K562 (cell line): ENCODE measurements at regions not wholly inside any gene's neighbourhood (a gene's known extent, or its start where the extent isn't known, plus 50 kb on each side); places are given as distances from the start of the nearest gene placed in this dataset.

Source experiments
- ATAC-seq: fragments of 200-7000 bp; cut with Tn5 transposase; 3 replicates; pipeline ENCODE4 v1.9.1; 2020; ENCODE audit warnings: moderate library complexity
- BruUV-seq: library from RNA; stranded (reverse); fragments of 400-500 nt; replicated peaks from 2 replicates; lab custom pipeline; 2021; lab: Mats Ljungman, UMichigan
- CTCF ChIA-PET: fragments of 300-600 bp; formaldehyde crosslinking; extraction: SDS; loops from one replicate; lab custom pipeline; 2021; ENCODE audit warnings: low intra/inter-chr PET ratio; lab: Yijun Ruan, JAX
- POLR2A ChIA-PET: fragments of 300-600, 350-650 bp; sonication (Branson Sonifier 250); formaldehyde crosslinking; extraction: SDS; loops from one replicate; lab custom pipeline; 2021; ENCODE audit warnings: antibody characterized with exemption, inconsistent platforms; lab: Yijun Ruan, JAX
- DNase-seq, 4 experiments: peaks; one replicate each; pipeline versions ENCODE4 v3.0.0 to v3.0.0-alpha.2; 2011 to 2018; ENCODE audit warnings: low spot score in 3 of 4, mixed read lengths in 3 of 4; ENCODE audit errors: extremely low read depth in 1 of 4
- FAIRE-seq: peaks from 2 replicates; lab custom pipeline; 2011; peaks lifted over from hg19 to GRCh38; lab: Jason Lieb, UNC
- H2AFZ ChIP-seq: 2 replicates; pipeline ENCODE4 v1.6.0; 2011; ENCODE audit warnings: low read depth, low read length, control low read depth, inconsistent platforms
- H3K27ac ChIP-seq: fragments of 200-600 bp; 3 replicates; pipeline ENCODE4 v1.8.0; 2011; ENCODE audit warnings: low read depth, mild to moderate bottlenecking, control low read depth, inconsistent platforms, low read length, moderate library complexity, mixed read lengths; ENCODE audit errors: extremely low read depth
- H3K27me3 ChIP-seq, 2 experiments: fragments of 300-600 bp in 1 of 2; 2 replicates in 1 of 2; 3 replicates in 1 of 2; pipeline versions ENCODE4 v1.6.0 to v1.8.0; 2011; ENCODE audit warnings: inconsistent platforms in 2 of 2, low read length in 2 of 2, mild to moderate bottlenecking in 1 of 2, mixed read lengths in 1 of 2, moderate library complexity in 1 of 2; ENCODE audit not compliant: control insufficient read depth in 2 of 2, insufficient read depth in 2 of 2
- H3K36me3 ChIP-seq: fragments of 300-600 bp; 3 replicates; pipeline ENCODE4 v1.8.0; 2011; ENCODE audit warnings: mild to moderate bottlenecking, low read length, inconsistent platforms; ENCODE audit not compliant: control insufficient read depth, insufficient read depth
- H3K4me1 ChIP-seq, 2 experiments: fragments of 200-600 bp in 1 of 2; replicated peaks in 1 of 2; 2 replicates in 1 of 2; 3 replicates in 1 of 2; pipeline versions ENCODE4 v1.5.1 to v1.8.0; 2011; ENCODE audit warnings: inconsistent platforms in 2 of 2, low read length in 2 of 2, mild to moderate bottlenecking in 1 of 2, mixed read lengths in 1 of 2, moderate library complexity in 1 of 2; ENCODE audit not compliant: control insufficient read depth in 2 of 2, insufficient read depth in 2 of 2
- H3K4me2 ChIP-seq: 2 replicates; pipeline ENCODE4 v1.6.1; 2011; ENCODE audit warnings: low read length, control low read depth, inconsistent platforms, mixed read lengths; ENCODE audit not compliant: insufficient read depth
- H3K4me3 ChIP-seq: fragments of 200-600 bp; sonication (generic), shearing (Covaris generic); 2 replicates; pipeline ENCODE4 v1.5.1; 2016; ENCODE audit warnings: control low read depth, inconsistent platforms
- H3K79me2 ChIP-seq: fragments of 200-600 bp; 3 replicates; pipeline ENCODE4 v1.8.0; 2011; ENCODE audit warnings: low read length, inconsistent platforms; ENCODE audit not compliant: control insufficient read depth, insufficient read depth
- H3K9ac ChIP-seq, 2 experiments: 2 replicates each; pipeline versions ENCODE4 v1.6.0 to v1.6.1; 2011; ENCODE audit warnings: low read depth in 2 of 2, low read length in 2 of 2, control low read depth in 1 of 2, inconsistent platforms in 1 of 2, mild to moderate bottlenecking in 1 of 2, mixed read lengths in 1 of 2; ENCODE audit not compliant: insufficient read depth in 1 of 2
- H3K9me1 ChIP-seq: one replicate; pipeline ENCODE4 v1.6.0; 2011; ENCODE audit warnings: inconsistent platforms, mild to moderate bottlenecking, low read length, moderate library complexity; ENCODE audit not compliant: control insufficient read depth, insufficient read depth
- H3K9me3 ChIP-seq: replicated peaks from 2 replicates; pipeline ENCODE4 v1.5.1; 2011; ENCODE audit warnings: low read depth, low read length, inconsistent platforms; ENCODE audit not compliant: control insufficient read depth, insufficient read depth
- H4K20me1 ChIP-seq: replicated peaks from 2 replicates; pipeline ENCODE4 v1.6.1; 2011; ENCODE audit warnings: low read length, inconsistent platforms, mixed read lengths; ENCODE audit not compliant: control insufficient read depth, insufficient read depth
- CREM ChIP-seq: IDR thresholded peaks from 2 replicates; pipeline ENCODE4 v1.6.1; 2014; ENCODE audit warnings: antibody characterized with exemption, low read depth
- ELF4 ChIP-seq: fragments of 450-650 bp; formaldehyde crosslinking; IDR thresholded peaks from 2 replicates; pipeline ENCODE4 v1.4.0; 2022; ENCODE audit warnings: missing genetic modification characterization
- GATA2 ChIP-seq: sonication (generic); formaldehyde crosslinking; IDR thresholded peaks from 2 replicates; pipeline ENCODE4 v1.4.0; 2020; ENCODE audit warnings: mild to moderate bottlenecking, missing genetic modification reagents
- MLX ChIP-seq, 2 experiments: fragments of 450-650 bp in 1 of 2; sonication (generic) in 1 of 2; formaldehyde crosslinking; conservative IDR thresholded peaks; 2 replicates each; pipeline versions ENCODE4 v1.4.0 to v1.8.1; 2020 to 2022; ENCODE audit warnings: mild to moderate bottlenecking in 1 of 2, missing genetic modification reagents in 1 of 2
- NRF1 ChIP-seq, 2 experiments: fragments of 450-650 bp; IDR thresholded peaks in 1 of 2; conservative IDR thresholded peaks in 1 of 2; 2 replicates each; pipeline ENCODE4 v1.6.1; 2014; ENCODE audit warnings: mild to moderate bottlenecking in 2 of 2
- SLC30A9 ChIP-seq: fragments of 250-450 bp; sonication (Bioruptor Pico); IDR thresholded peaks from 2 replicates; pipeline ENCODE4 v1.8.0; 2022; ENCODE audit warnings: mild to moderate bottlenecking, moderate library complexity
- SMC3 ChIP-seq: conservative IDR thresholded peaks from 2 replicates; pipeline ENCODE4 v1.6.1; 2011; ENCODE audit warnings: low read depth, low read length, improper control_type of control experiment; ENCODE audit not compliant: insufficient read depth
- SPI1 ChIP-seq: IDR thresholded peaks from 2 replicates; pipeline ENCODE4 v1.6.1; 2011; ENCODE audit warnings: low read depth, low read length, control low read depth, borderline replicate concordance
- TEAD4 ChIP-seq, 2 experiments: sonication (generic) in 1 of 2; formaldehyde crosslinking in 1 of 2; IDR thresholded peaks; 2 replicates each; pipeline versions ENCODE4 v1.6.1 to v1.8.0; 2012 to 2022; ENCODE audit warnings: borderline replicate concordance in 1 of 2, inconsistent platforms in 1 of 2, low read length in 1 of 2, mild to moderate bottlenecking in 1 of 2, missing genetic modification reagents in 1 of 2
- UBTF ChIP-seq, 2 experiments: IDR thresholded peaks; 2 replicates each; pipeline ENCODE4 v1.6.1; 2012; ENCODE audit warnings: improper control_type of control experiment in 2 of 2, low read depth in 2 of 2, low read length in 2 of 2, borderline replicate concordance in 1 of 2
- ZBTB17 ChIP-seq: fragments of 450-650 bp; formaldehyde crosslinking; IDR thresholded peaks from 2 replicates; pipeline ENCODE4 v1.4.0; 2020; ENCODE audit warnings: mild to moderate bottlenecking
- ZFP91 ChIP-seq: sonication (generic); formaldehyde crosslinking; IDR thresholded peaks from 2 replicates; pipeline ENCODE4 v1.8.0; 2022; ENCODE audit warnings: mild to moderate bottlenecking, missing genetic modification reagents
- ZNF217 ChIP-seq: sonication (generic); formaldehyde crosslinking; IDR thresholded peaks from 2 replicates; pipeline ENCODE4 v1.8.0; 2022; ENCODE audit warnings: mild to moderate bottlenecking, missing genetic modification reagents
- ZNF586 ChIP-seq: fragments of 450-650 bp; formaldehyde crosslinking; conservative IDR thresholded peaks from 2 replicates; pipeline ENCODE4 v1.4.0; 2020; ENCODE audit warnings: mild to moderate bottlenecking, moderate library complexity
- ZNF77 ChIP-seq: fragments of 250-450 bp; sonication (Bioruptor Pico); IDR thresholded peaks from 2 replicates; pipeline ENCODE4 v1.5.0; 2020
- whole genome bisulfite sequencing: fragments of 100-300 bp; shearing (Covaris generic); methylation state at CpG from one replicate; pipeline ENCODE4 v1.1.6; 2016; ENCODE audit warnings: low coverage, mixed read lengths; ENCODE audit not compliant: insufficient coverage; ENCODE audit errors: missing lambda C conversion rate; 5-methylcytosine and 5-hydroxymethylcytosine counted together
- in situ Hi-C: fragments of 300-500 bp; cut with MboI; formaldehyde crosslinking; loops from 4 replicates; pipeline ENCODE4 v1.15.0; 2018; ENCODE audit warnings: inconsistent platforms, mixed read lengths
- intact Hi-C: fragments of 100-400 bp; cut with micrococcal nuclease; formaldehyde crosslinking; loops from 2 replicates; pipeline ENCODE4 v1.14.2; 2022

GRCh38 chr2:147471126-147471525, 373.7 kb upstream of the ACVR2A start (continued):
- TF ChIP-seq UBTF (IDR thresholded peaks at IDR 0.05; ENCODE audit: borderline replicate concordance in 1 of 2, low read depth in 2 of 2, low read length in 2 of 2) (no peak), SLC30A9 (CRISPR knock-in tag) (no peak), TEAD4 (IDR thresholded peaks at IDR 0.05; ENCODE audit: low read length) (no peak), TEAD4 (CRISPR knock-in tag; IDR thresholded peaks at IDR 0.05; ENCODE audit: borderline replicate concordance) (no peak), ZFP91 (CRISPR knock-in tag) (no peak), GATA2 (no peak), ELF4 (CRISPR knock-in tag) (no peak)
- TF ChIP-seq, all 486 proteins: peak for 0

- POLR2A ChIA-PET = no interaction called here
- no TSS peak for BruUV-seq
- FAIRE-seq = no peak
- TF ChIP-seq ZNF77 (CRISPR knock-in tag) (no peak), MLX (CRISPR knock-in tag; conservative IDR thresholded peaks at IDR 0.05) (no peak), ZBTB17 (CRISPR knock-in tag) (no peak), ZNF586 (CRISPR knock-in tag) (no peak), ZFP91 (CRISPR knock-in tag) (no peak), ZNF217 (CRISPR knock-in tag) (no peak), CREM (no peak), NRF1 (conservative IDR thresholded peaks at IDR 0.05 in 1 of 2, IDR thresholded peaks at IDR 0.05 in 1 of 2) (no peak), SPI1 (no peak), SMC3 (no peak)
Observed at GRCh38 chr2:147469471-147469870, 375.4 kb upstream of the ACVR2A start.

More at GRCh38 chr2:147469471-147469870, 375.4 kb upstream of the ACVR2A start:
- Histone ChIP-seq H3K27ac (no peak overlapping the region), H3K36me3 (no peaks in the 10 kb centered on the region), H2AFZ (no peak overlapping the region), H3K79me2 (no peaks in the 10 kb centered on the region), H3K27me3 (no peaks in the 10 kb centered on the region), H3K4me3 (no peak overlapping the region), H3K9me3 (no peaks in the 10 kb centered on the region), H3K9me1 (no peaks in the 10 kb centered on the region), H3K4me2 (no peak overlapping the region), H3K9ac (no peak overlapping the region), H3K4me1 (no peaks in the 10 kb centered on the region), H4K20me1 (no peaks in the 10 kb centered on the region)
- ATAC-seq = no peak
- in situ Hi-C loops = no loop called here
- DNase-seq = no peak
- CTCF ChIA-PET = no interaction called here
- 0% methylated on average over 2 of the region's 2 CpGs for WGBS
- intact Hi-C loops = no loop called here
